Mesodermal cell (in vitro differentiated cells): ENCODE measurements at regions not wholly inside any gene's neighbourhood (a gene's known extent, or its start where the extent isn't known, plus 50 kb on each side); places are given as distances from the start of the nearest gene placed in this dataset.

Experiments used
- H3K27ac ChIP-seq: 2 replicates; pipeline ENCODE4 v1.7.0; 2013; ENCODE audit warnings: mild to moderate bottlenecking, low read depth, low read length, moderate library complexity; ENCODE audit not compliant: severe bottlenecking
- H3K36me3 ChIP-seq: 2 replicates; pipeline ENCODE4 v1.7.1; 2013; ENCODE audit warnings: mild to moderate bottlenecking, low read length, moderate library complexity; ENCODE audit not compliant: control insufficient read depth, insufficient read depth
- H3K4me1 ChIP-seq: one replicate; pipeline ENCODE4 v1.7.1; 2013; ENCODE audit warnings: mild to moderate bottlenecking, low read length; ENCODE audit not compliant: insufficient read depth, control insufficient read depth, poor library complexity, severe bottlenecking
- H3K4me3 ChIP-seq: 2 replicates; pipeline ENCODE4 v1.7.0; 2013; ENCODE audit warnings: low read length, control low read depth, mild to moderate bottlenecking; ENCODE audit not compliant: insufficient read depth, poor library complexity, severe bottlenecking; ENCODE audit errors: extremely low read depth
- H3K9me3 ChIP-seq: 2 replicates; pipeline ENCODE4 v1.7.1; 2013; ENCODE audit warnings: mild to moderate bottlenecking, low read length, moderate library complexity; ENCODE audit not compliant: control insufficient read depth
- WGBS, 2 experiments: methylation state at CpG; one replicate each; pipeline ENCODE4 v1.1.5; 2013; ENCODE audit warnings: missing lambda C conversion rate in 2 of 2; ENCODE audit not compliant: insufficient coverage in 2 of 2; 5-methylcytosine and 5-hydroxymethylcytosine counted together

DNA sequence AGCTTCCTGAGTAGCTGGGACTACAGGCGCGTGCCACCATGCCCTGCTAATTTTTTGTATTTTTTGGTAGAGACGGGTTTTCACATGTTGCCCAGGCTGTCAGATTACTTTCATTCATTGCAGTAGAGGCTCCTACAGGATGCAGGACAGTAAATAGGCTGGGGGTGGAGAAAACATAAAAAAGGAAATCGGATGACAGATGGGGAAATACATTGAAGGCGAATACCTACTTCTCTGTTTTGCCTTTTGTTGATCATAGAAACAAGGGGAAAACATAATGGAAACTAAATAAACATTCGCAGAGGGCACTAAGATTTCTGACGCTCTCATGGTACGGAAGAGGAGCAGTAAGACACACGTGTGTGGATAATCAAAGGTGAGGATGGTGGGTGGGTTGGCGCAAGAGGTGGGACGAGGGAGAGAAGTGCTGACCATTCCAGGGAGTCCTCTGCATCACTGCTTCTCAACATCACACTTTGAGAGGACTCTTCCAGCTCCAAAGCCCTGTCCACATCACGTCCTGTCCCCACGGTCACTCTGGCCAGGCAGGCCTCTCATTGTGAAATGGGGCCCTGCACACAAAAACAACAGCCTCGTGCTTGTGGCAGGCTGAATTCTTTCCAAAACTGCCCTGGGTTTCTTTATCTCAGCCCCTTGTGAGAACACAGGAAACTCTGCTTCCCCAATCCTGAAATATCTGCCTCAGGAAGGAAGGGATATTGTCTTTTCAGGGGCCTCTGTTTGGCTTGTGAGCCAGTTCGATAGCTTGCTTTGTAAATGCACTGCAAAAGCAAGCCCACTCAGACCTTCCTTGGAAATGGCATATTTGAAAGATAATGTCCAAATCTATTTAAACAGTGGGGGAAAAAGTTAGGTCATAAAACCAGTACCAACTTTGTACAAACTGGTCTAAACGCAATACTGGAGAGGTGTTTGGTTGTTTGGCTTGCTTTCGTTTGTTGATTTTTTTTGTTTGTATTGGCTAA is 188.5 kb downstream of the FOXO1 start:
- Histone ChIP-seq H3K27ac (peak overlapping the region; percentile 83), H3K4me1 (peaks cover 39% of the 10 kb centered on the region), H3K36me3 (no peaks in the 10 kb centered on the region), H3K4me3 (no peak overlapping the region), H3K9me3 (no peaks in the 10 kb centered on the region)
- WGBS, 2 experiments = 74 to 81% methylated on average over 8 to 10 of the region's 17 CpGs

- Histone ChIP-seq H3K9me3 (no peaks in the 10 kb centered on the region), H3K27ac (peak overlapping the region; percentile 83), H3K36me3 (no peaks in the 10 kb centered on the region), H3K4me3 (no peak overlapping the region), H3K4me1 (peaks cover 39% of the 10 kb centered on the region)
- 90 to 91% methylated on average over 6 to 7 of the region's 7 CpGs for WGBS, 2 experiments
These were observed 187.7 kb downstream of the FOXO1 start for GRCh38 chr13:40478775-40479174.

DNA sequence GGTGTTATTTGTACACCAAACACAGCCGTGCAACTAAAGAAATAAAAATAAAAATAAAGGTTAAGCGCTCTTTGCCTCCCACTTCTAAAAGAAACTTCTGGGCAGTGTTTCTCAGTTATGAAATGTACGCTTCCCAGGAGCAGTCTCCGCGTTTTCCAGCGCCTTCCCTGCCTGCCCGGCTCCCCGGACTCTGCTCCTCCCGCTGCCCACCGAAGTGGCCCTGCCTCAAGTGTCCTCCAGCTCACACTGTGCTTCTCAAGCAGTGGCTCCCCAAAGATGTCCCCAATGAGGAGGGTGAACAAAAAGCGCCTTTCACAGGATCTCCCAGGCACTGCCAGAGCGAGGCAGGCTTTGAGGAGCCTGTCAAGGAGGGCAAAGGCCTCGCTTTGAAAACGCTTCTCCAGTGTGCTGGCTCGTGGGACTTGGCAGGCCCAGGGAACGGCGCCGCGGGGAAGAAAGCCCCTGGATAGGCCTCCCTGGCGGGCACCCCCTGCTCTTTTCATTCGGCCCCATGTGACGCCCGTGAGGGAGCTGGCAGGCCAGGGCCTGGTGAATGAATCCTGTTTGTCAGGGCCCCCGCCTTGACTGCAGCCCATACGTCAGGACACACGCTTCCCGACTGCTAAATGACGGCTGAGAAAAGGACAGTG is 187.1 kb downstream of the FOXO1 start:
- Histone ChIP-seq H3K9me3 (no peaks in the 10 kb centered on the region), H3K4me3 (no peak overlapping the region), H3K27ac (peak overlapping the region; percentile 54), H3K4me1 (peaks cover 39% of the 10 kb centered on the region), H3K36me3 (no peaks in the 10 kb centered on the region)
- WGBS, 2 experiments = 91% methylated on average over 25 to 27 of the region's 28 CpGs

GRCh38 chr13:40480012-40480914 is 186.2 kb downstream of the FOXO1 start:
- Histone ChIP-seq H3K36me3 (no peaks in the 10 kb centered on the region), H3K4me3 (no peak overlapping the region), H3K4me1 (peaks cover 41% of the 10 kb centered on the region), H3K27ac (no peak overlapping the region), H3K9me3 (no peaks in the 10 kb centered on the region)
- WGBS, 2 experiments = 84 to 91% methylated on average over 14 of the region's 19 CpGs

DNA sequence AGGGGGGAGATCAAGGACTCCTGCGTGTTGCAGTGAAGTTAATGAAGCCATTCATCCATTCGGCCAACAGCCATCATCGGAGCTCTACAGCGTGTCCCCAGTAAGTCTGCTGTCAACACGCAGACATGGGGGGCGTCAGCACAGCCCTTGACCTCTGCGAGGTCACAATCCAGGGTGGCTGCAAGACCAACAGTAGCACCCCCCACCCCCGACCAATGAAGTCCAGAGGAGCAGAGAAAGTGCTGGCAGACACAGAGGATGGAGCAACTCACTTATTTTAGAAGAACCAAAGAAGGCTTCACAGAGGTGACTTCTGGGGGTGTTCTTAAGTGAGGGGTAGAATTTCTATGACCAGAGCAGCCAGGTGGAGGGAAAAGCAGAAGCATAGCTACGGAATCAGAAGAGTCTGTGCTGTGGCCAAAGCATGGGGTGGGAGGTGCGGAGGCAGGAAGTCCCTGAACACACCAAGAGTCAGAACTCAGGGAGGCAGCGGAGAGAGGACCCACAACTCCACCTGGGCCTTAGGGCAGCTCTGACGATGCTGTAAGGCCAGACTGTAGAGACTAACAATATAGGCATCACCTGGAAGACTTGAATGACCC is 185.4 kb downstream of the FOXO1 start:
- H3K4me3 ChIP-seq = no peak overlapping the region

GRCh38 chr13:40483601-40484000 is 182.8 kb downstream of the FOXO1 start:
- H3K9me3 ChIP-seq = no peaks in the 10 kb centered on the region
- H3K36me3 ChIP-seq = no peaks in the 10 kb centered on the region
- WGBS, 2 experiments = 87 to 95% methylated on average over 8 to 13 of the region's 13 CpGs
- H3K27ac ChIP-seq = no peak overlapping the region
- H3K4me1 ChIP-seq = peaks cover 21% of the 10 kb centered on the region
- no peak overlapping the region for H3K4me3 ChIP-seq

More for the DNA sequence above, 185.4 kb downstream of the FOXO1 start:
- Histone ChIP-seq H3K27ac (no peak overlapping the region), H3K36me3 (no peaks in the 10 kb centered on the region), H3K4me1 (peaks cover 43% of the 10 kb centered on the region), H3K9me3 (no peaks in the 10 kb centered on the region)
- WGBS, 2 experiments = 90 to 95% methylated on average over 11 of the region's 12 CpGs

DNA sequence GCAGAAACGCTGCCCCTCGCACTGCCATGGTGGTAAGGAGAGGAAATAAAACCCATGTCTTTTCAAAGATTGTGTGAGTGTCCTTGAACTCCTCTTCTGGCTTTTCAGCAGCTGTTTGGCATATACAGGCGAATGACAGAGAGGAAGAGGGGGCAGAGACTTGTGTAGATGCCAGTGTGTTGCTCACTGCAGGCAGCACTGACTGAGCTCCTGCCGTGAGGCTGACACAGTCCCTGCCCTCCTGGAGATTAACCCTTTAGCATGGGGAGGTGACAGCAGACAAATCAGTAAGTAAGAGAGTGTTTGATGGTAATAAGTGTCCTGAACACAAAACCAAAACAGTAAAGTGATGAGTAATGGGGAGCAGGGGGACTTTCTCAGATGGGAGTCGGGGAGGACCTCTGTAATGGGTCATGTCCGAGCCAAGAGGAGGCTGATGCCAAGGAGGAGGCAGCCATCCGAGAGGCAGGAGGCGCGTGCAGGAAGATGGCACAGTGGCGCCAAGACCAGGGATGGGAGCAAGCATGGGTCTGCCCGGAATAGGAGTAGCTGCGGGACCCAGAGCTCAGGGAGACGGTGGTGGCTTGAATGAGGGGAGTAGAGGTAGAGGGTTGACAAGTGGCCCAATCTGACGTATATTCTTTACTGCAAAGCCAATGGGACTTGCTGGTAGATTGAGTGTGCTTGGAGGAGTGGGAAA is 182.2 kb downstream of the FOXO1 start:
- no peaks in the 10 kb centered on the region for H3K36me3 ChIP-seq
- H3K9me3 ChIP-seq = no peaks in the 10 kb centered on the region
- WGBS, 2 experiments = 78 to 79% methylated on average over 14 of the region's 14 CpGs
- H3K27ac ChIP-seq = no peak overlapping the region
- H3K4me1 ChIP-seq = peaks cover 14% of the 10 kb centered on the region
- no peak overlapping the region for H3K4me3 ChIP-seq

DNA sequence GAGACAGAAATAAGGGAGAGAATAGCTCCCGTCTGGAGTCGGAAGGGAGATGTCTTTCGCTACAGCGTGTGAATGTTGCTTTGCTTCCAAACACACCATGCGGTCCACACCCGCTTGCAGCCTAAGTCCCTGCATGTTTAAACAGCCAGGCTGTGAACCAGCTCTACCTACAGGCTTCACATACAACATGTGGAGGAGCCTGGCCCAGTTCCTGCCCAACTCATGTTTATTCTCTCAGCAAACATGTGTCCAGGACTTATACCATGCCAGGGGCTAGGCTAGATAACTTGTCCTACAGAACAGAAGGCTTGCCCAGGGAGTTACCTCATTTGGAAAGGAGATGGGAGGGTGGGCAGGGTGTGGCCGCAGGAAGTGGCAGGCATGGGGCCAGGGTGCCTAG is 181.5 kb downstream of the FOXO1 start:
- H3K9me3 ChIP-seq = no peaks in the 10 kb centered on the region
- no peak overlapping the region for H3K27ac ChIP-seq
- H3K4me3 ChIP-seq = no peak overlapping the region
- H3K4me1 ChIP-seq = peaks cover 7% of the 10 kb centered on the region
- H3K36me3 ChIP-seq = no peaks in the 10 kb centered on the region
- 83 to 91% methylated on average over 7 of the region's 7 CpGs for WGBS, 2 experiments

- Histone ChIP-seq H3K4me1 (peaks cover 3% of the 10 kb centered on the region), H3K9me3 (no peaks in the 10 kb centered on the region), H3K27ac (no peak overlapping the region), H3K36me3 (no peaks in the 10 kb centered on the region), H3K4me3 (no peak overlapping the region)
- 87 to 88% methylated on average over 7 to 8 of the region's 12 CpGs for WGBS, 2 experiments
These were observed 180.6 kb downstream of the FOXO1 start for GRCh38 chr13:40485611-40486517.
